DND-41 (cell line): ENCODE measurements at regions not wholly inside any gene's neighbourhood (a gene's known extent, or its start where the extent isn't known, plus 50 kb on each side); places are given as distances from the start of the nearest gene placed in this dataset.

Experiments used
- ATAC-seq: fragments of 200-7000 bp; cut with Tn5 transposase; 3 replicates; pipeline ENCODE4 v1.9.1; 2021; ENCODE audit warnings: low read depth; ENCODE audit not compliant: insufficient read depth
- DNase-seq: peaks from one replicate; pipeline ENCODE4 v3.0.0-alpha.2; 2020
- H2AFZ ChIP-seq: 2 replicates; pipeline ENCODE4 v1.6.0; 2012; ENCODE audit warnings: low read depth, low read length
- H3K27ac ChIP-seq: 2 replicates; pipeline ENCODE4 v1.5.1; 2012; ENCODE audit warnings: low read length, inconsistent platforms
- H3K27me3 ChIP-seq: fragments of 200-600 bp; sonication (generic); 2 replicates; pipeline ENCODE4 v1.6.0; 2012; ENCODE audit warnings: low read length, mild to moderate bottlenecking, inconsistent platforms; ENCODE audit not compliant: insufficient read depth, poor library complexity
- H3K36me3 ChIP-seq: 2 replicates; pipeline ENCODE4 v1.5.1; 2012; ENCODE audit warnings: low read length, inconsistent platforms; ENCODE audit not compliant: insufficient read depth
- H3K4me1 ChIP-seq: 2 replicates; pipeline ENCODE4 v1.5.1; 2012; ENCODE audit warnings: mild to moderate bottlenecking, low read length; ENCODE audit not compliant: insufficient read depth
- H3K4me2 ChIP-seq: 2 replicates; pipeline ENCODE4 v1.6.0; 2012; ENCODE audit warnings: mild to moderate bottlenecking, moderate library complexity, low read length, inconsistent platforms; ENCODE audit not compliant: insufficient read depth
- H3K4me3 ChIP-seq, 2 experiments: fragments of 200-600 bp in 1 of 2; shearing (Covaris generic) in 1 of 2; 2 replicates each; pipeline ENCODE4 v1.5.1; 2012 to 2016; ENCODE audit warnings: inconsistent platforms in 2 of 2, low read length in 2 of 2, mild to moderate bottlenecking in 2 of 2, low read depth in 1 of 2, moderate library complexity in 1 of 2
- H3K79me2 ChIP-seq: 2 replicates; pipeline ENCODE4 v1.6.0; 2012; ENCODE audit warnings: low read length, inconsistent platforms; ENCODE audit not compliant: insufficient read depth
- H3K9ac ChIP-seq: 2 replicates; pipeline ENCODE4 v1.6.0; 2012; ENCODE audit warnings: low read depth, mild to moderate bottlenecking, inconsistent platforms, low read length, moderate library complexity
- H3K9me3 ChIP-seq: 2 replicates; pipeline ENCODE4 v1.5.1; 2012; ENCODE audit warnings: low read length, moderate library complexity, mild to moderate bottlenecking, inconsistent platforms; ENCODE audit not compliant: insufficient read depth, severe bottlenecking
- H4K20me1 ChIP-seq: 2 replicates; pipeline ENCODE4 v1.6.0; 2012; ENCODE audit warnings: low read length; ENCODE audit not compliant: insufficient read depth
- CTCF ChIP-seq: IDR thresholded peaks from 2 replicates; pipeline ENCODE4 v1.5.1; 2012; ENCODE audit warnings: borderline replicate concordance, low read length, moderate library complexity, mild to moderate bottlenecking; ENCODE audit not compliant: poor library complexity, severe bottlenecking; ENCODE audit errors: extremely low read depth
- EZH2 ChIP-seq: IDR thresholded peaks from 3 replicates; pipeline ENCODE4 v1.6.1; 2012; ENCODE audit warnings: borderline replicate concordance, low read depth, mild to moderate bottlenecking, moderate library complexity, low read length, inconsistent platforms; ENCODE audit not compliant: severe bottlenecking

- H3K9ac ChIP-seq = no peak overlapping the region
- no peak for ATAC-seq
- peaks cover 30% of the 10 kb centered on the region for H3K79me2 ChIP-seq
- H3K4me3 ChIP-seq = no peak overlapping the region
- peaks cover 12% of the 10 kb centered on the region; the same call in 1 of the 2 replicates for H4K20me1 ChIP-seq
- H3K4me2 ChIP-seq = no peak overlapping the region
- H2AFZ ChIP-seq = no peak overlapping the region
- no peak for DNase-seq
- H3K4me1 ChIP-seq = no peaks in the 10 kb centered on the region
- no peak for TF ChIP-seq CTCF
- no peak for TF ChIP-seq EZH2
- peaks cover 5% of the 10 kb centered on the region; the same call in 1 of the 2 replicates for H3K36me3 ChIP-seq
- no peak overlapping the region for H3K27ac ChIP-seq
- no peaks in the 10 kb centered on the region for H3K9me3 ChIP-seq
- no peaks in the 10 kb centered on the region for H3K27me3 ChIP-seq
Measured at GRCh38 chr13:73902847-73903246, 231.4 kb downstream of the KLF12 start.

DNA sequence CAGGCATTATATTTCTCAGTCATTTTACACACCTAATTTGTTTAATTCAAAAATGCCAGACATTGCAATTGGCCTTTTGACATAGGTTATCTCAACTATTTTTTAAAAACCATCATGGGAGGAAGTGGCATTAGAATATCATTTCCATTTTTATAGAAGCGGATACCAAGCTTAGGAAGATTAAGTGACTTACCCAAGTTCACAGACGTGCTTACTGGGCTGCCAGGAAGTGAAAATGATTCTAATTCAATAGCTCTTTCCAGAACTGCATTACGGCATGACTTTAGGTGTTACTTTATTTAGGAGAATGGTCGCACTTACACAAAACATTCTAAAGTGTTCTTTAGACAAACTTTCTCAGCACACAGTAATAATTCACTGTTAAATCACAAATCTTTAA is 231.9 kb downstream of the KLF12 start:
- Histone ChIP-seq H3K4me3 (no peak overlapping the region), H3K27ac (no peak overlapping the region), H2AFZ (no peak overlapping the region), H4K20me1 (peaks cover 8% of the 10 kb centered on the region; the same call in 1 of the 2 replicates), H3K4me2 (no peak overlapping the region), H3K4me1 (no peaks in the 10 kb centered on the region), H3K9me3 (no peaks in the 10 kb centered on the region), H3K36me3 (peaks cover 5% of the 10 kb centered on the region; the same call in 1 of the 2 replicates), H3K27me3 (no peaks in the 10 kb centered on the region), H3K9ac (no peak overlapping the region), H3K79me2 (peaks cover 25% of the 10 kb centered on the region)
- TF ChIP-seq EZH2 (no peak), CTCF (no peak)
- DNase-seq = no peak
- ATAC-seq = no peak

DNA sequence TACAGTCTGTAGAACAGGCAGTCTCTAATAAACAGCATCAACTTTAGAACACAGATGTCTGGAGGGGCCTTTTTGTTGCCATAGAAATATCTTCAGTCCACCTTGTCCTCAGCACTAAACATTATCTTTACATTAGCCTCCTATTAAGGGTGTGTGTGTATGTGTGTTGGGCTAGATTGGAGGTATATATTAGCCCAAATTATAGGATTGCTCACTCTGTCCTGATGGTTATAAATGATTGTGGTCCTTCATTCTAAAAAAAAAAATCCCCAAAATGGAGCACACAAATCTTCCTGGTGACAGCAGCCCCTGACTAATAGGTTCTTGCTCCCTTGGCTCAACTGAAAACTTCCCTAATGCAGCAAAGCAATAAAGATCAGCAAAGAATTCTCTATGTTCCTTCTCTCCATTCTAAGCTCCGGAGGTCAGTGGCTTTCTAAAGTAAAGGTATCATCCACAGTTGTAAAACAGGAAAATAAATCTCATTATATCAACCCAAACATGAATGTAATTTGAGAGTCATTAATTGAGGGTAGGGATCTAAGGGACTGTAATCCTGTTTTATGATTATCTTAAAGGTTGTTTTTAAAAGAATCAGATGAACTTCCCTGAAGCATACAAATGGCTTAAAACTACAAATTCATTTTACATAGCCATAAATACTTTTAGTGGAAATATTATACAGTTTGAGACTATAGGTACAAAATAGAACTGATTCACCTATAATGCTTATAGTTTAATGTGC is 232.7 kb downstream of the KLF12 start:
- no peak for DNase-seq
- H3K4me2 ChIP-seq = no peak overlapping the region
- H3K4me3 ChIP-seq = no peak overlapping the region
- no peak overlapping the region for H3K27ac ChIP-seq
- H3K9ac ChIP-seq = no peak overlapping the region
- no peaks in the 10 kb centered on the region for H3K4me1 ChIP-seq
- no peaks in the 10 kb centered on the region for H3K27me3 ChIP-seq
- H2AFZ ChIP-seq = no peak overlapping the region
- ATAC-seq = no peak
- H3K36me3 ChIP-seq = peaks cover 5% of the 10 kb centered on the region; the same call in 1 of the 2 replicates
- no peaks in the 10 kb centered on the region for H3K9me3 ChIP-seq
- no peak for TF ChIP-seq EZH2
- TF ChIP-seq CTCF = no peak
- H3K79me2 ChIP-seq = peaks cover 19% of the 10 kb centered on the region
- H4K20me1 ChIP-seq = peaks cover 8% of the 10 kb centered on the region; the same call in 1 of the 2 replicates
